ENCODE measurements at regions not wholly inside any gene's neighbourhood (a gene's known extent, or its start where the extent isn't known, plus 50 kb on each side); places are given as distances from the start of the nearest gene placed in this dataset.

GRCh38 chr1:88014131-88014530, 669.9 kb upstream of the PKN2 start:
- no peak overlapping the region for H3K4me3 ChIP-seq (ENCODE audit: low read depth, low read length)
- H3K9me3 ChIP-seq (ENCODE audit: control insufficient read depth, insufficient read depth, low read length), result no peaks in the 10 kb centered on the region
- H3K9ac ChIP-seq (ENCODE audit: low read depth, low read length), result no peak overlapping the region
- H3K36me3 ChIP-seq (ENCODE audit: control insufficient read depth, insufficient read depth, low read length), result no peaks in the 10 kb centered on the region
- no peaks in the 10 kb centered on the region for H3K4me1 ChIP-seq (ENCODE audit: control insufficient read depth, insufficient read depth, low read length)
- no peaks in the 10 kb centered on the region for H3K27me3 ChIP-seq (ENCODE audit: control insufficient read depth, insufficient read depth, low read length)

DNA sequence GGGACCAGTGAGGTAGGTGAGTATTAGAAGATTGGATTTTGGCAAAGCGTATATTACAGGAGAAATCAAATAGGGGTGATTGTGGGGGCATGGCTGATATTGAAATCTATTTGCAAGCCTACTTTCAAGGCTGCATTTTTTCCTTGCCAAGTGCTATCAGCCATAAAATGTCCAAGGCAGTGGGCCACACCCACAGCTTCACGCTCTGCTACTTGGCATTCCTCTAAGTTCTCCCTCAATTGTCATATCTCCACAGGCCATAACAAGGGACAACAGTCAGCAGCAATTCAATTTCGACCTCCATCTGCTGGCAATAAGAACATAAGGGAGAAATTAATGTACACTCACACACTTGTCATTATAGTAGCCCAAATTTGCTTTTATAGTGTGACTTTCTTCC, 667.1 kb upstream of the PKN2 start:
- no peaks in the 10 kb centered on the region for H3K27me3 ChIP-seq (ENCODE audit: control insufficient read depth, insufficient read depth, low read length)
- no peaks in the 10 kb centered on the region for H3K36me3 ChIP-seq (ENCODE audit: control insufficient read depth, insufficient read depth, low read length)
- no peak overlapping the region for H3K4me3 ChIP-seq (ENCODE audit: low read depth, low read length)
- H3K9me3 ChIP-seq (ENCODE audit: control insufficient read depth, insufficient read depth, low read length), result no peaks in the 10 kb centered on the region
- H3K4me1 ChIP-seq (ENCODE audit: control insufficient read depth, insufficient read depth, low read length), result no peaks in the 10 kb centered on the region
- H3K9ac ChIP-seq (ENCODE audit: low read depth, low read length), result no peak overlapping the region

DNA sequence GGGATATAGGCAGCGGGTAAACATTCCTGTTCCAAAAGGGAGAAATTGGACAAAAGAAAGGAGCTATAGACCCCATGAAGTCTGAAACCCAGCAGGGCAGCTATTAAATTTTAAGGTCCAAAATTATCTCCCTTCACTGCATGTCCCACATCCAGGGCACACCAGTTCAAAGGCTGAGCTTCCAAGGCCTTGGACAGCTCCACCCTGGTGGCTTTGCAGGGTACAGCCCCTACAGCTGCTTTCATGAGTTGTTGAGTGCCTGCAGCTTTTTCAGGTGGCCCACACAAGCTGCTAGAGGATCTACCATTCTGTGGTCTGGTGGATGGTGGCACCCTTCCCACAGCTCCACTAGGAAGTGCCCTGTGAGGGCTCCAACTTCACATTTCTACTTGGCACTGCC, 662.5 kb upstream of the PKN2 start:
- Histone ChIP-seq H3K4me1 (ENCODE audit: control insufficient read depth, insufficient read depth, low read length) (no peaks in the 10 kb centered on the region), H3K4me3 (ENCODE audit: low read depth, low read length) (no peak overlapping the region), H3K9me3 (ENCODE audit: control insufficient read depth, insufficient read depth, low read length) (no peaks in the 10 kb centered on the region), H3K9ac (ENCODE audit: low read depth, low read length) (no peak overlapping the region), H3K27me3 (ENCODE audit: control insufficient read depth, insufficient read depth, low read length) (no peaks in the 10 kb centered on the region), H3K36me3 (ENCODE audit: control insufficient read depth, insufficient read depth, low read length) (no peaks in the 10 kb centered on the region)

GRCh38 chr1:88022516-88022915, 661.6 kb upstream of the PKN2 start:
- no peaks in the 10 kb centered on the region for H3K36me3 ChIP-seq (ENCODE audit: control insufficient read depth, insufficient read depth, low read length)
- H3K4me1 ChIP-seq (ENCODE audit: control insufficient read depth, insufficient read depth, low read length), result no peaks in the 10 kb centered on the region
- H3K4me3 ChIP-seq (ENCODE audit: low read depth, low read length), result no peak overlapping the region
- H3K27me3 ChIP-seq (ENCODE audit: control insufficient read depth, insufficient read depth, low read length), result no peaks in the 10 kb centered on the region
- no peaks in the 10 kb centered on the region for H3K9me3 ChIP-seq (ENCODE audit: control insufficient read depth, insufficient read depth, low read length)
- no peak overlapping the region for H3K9ac ChIP-seq (ENCODE audit: low read depth, low read length)

- H3K27me3 ChIP-seq (ENCODE audit: control insufficient read depth, insufficient read depth, low read length), result no peaks in the 10 kb centered on the region
- no peaks in the 10 kb centered on the region for H3K9me3 ChIP-seq (ENCODE audit: control insufficient read depth, insufficient read depth, low read length)
- no peak overlapping the region for H3K4me3 ChIP-seq (ENCODE audit: low read depth, low read length)
- H3K36me3 ChIP-seq (ENCODE audit: control insufficient read depth, insufficient read depth, low read length), result no peaks in the 10 kb centered on the region
- H3K4me1 ChIP-seq (ENCODE audit: control insufficient read depth, insufficient read depth, low read length), result no peaks in the 10 kb centered on the region
- no peak overlapping the region for H3K9ac ChIP-seq (ENCODE audit: low read depth, low read length)
Observed at GRCh38 chr1:88029142-88029541, 654.9 kb upstream of the PKN2 start.

DNA sequence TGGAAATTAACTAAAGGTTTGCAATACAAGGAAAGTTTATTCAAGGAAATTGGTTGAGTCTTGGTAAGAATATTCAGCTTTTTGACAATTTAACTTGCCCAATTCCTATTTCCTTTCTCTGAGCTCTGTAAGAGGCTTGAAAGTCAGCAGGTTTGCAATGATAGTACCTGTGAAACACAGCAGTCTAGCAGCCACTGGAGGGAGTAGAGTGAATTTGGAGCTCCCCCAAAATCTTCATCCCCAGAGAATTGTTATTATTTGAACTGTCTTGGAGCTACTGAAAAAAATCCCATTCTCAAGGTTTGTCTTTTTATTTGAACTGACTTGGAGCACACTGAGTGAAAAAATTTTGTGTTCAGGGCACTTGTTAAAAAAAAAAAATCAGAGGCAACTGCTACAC, 654.2 kb upstream of the PKN2 start:
- no peaks in the 10 kb centered on the region for H3K27me3 ChIP-seq (ENCODE audit: control insufficient read depth, insufficient read depth, low read length)
- no peaks in the 10 kb centered on the region for H3K9me3 ChIP-seq (ENCODE audit: control insufficient read depth, insufficient read depth, low read length)
- H3K4me1 ChIP-seq (ENCODE audit: control insufficient read depth, insufficient read depth, low read length), result no peaks in the 10 kb centered on the region
- no peak overlapping the region for H3K9ac ChIP-seq (ENCODE audit: low read depth, low read length)
- no peaks in the 10 kb centered on the region for H3K36me3 ChIP-seq (ENCODE audit: control insufficient read depth, insufficient read depth, low read length)
- no peak overlapping the region for H3K4me3 ChIP-seq (ENCODE audit: low read depth, low read length)

- H3K4me1 ChIP-seq (ENCODE audit: control insufficient read depth, insufficient read depth, low read length), result no peaks in the 10 kb centered on the region
- no peak overlapping the region for H3K4me3 ChIP-seq (ENCODE audit: low read depth, low read length)
- H3K9me3 ChIP-seq (ENCODE audit: control insufficient read depth, insufficient read depth, low read length), result no peaks in the 10 kb centered on the region
- H3K27me3 ChIP-seq (ENCODE audit: control insufficient read depth, insufficient read depth, low read length), result no peaks in the 10 kb centered on the region
- H3K9ac ChIP-seq (ENCODE audit: low read depth, low read length), result no peak overlapping the region
- H3K36me3 ChIP-seq (ENCODE audit: control insufficient read depth, insufficient read depth, low read length), result no peaks in the 10 kb centered on the region
Observed at GRCh38 chr1:88035578-88035977, 648.5 kb upstream of the PKN2 start.

- H3K9ac ChIP-seq (ENCODE audit: low read depth, low read length), result no peak overlapping the region
- H3K9me3 ChIP-seq (ENCODE audit: control insufficient read depth, insufficient read depth, low read length), result no peaks in the 10 kb centered on the region
- H3K27me3 ChIP-seq (ENCODE audit: control insufficient read depth, insufficient read depth, low read length), result no peaks in the 10 kb centered on the region
- H3K36me3 ChIP-seq (ENCODE audit: control insufficient read depth, insufficient read depth, low read length), result no peaks in the 10 kb centered on the region
- no peak overlapping the region for H3K4me3 ChIP-seq (ENCODE audit: low read depth, low read length)
- no peaks in the 10 kb centered on the region for H3K4me1 ChIP-seq (ENCODE audit: control insufficient read depth, insufficient read depth, low read length)
Observed at GRCh38 chr1:88036345-88037014, 647.6 kb upstream of the PKN2 start.

GRCh38 chr1:88039240-88039639, 644.8 kb upstream of the PKN2 start:
- Histone ChIP-seq H3K36me3 (ENCODE audit: control insufficient read depth, insufficient read depth, low read length) (no peaks in the 10 kb centered on the region), H3K4me1 (ENCODE audit: control insufficient read depth, insufficient read depth, low read length) (no peaks in the 10 kb centered on the region), H3K9ac (ENCODE audit: low read depth, low read length) (no peak overlapping the region), H3K4me3 (ENCODE audit: low read depth, low read length) (no peak overlapping the region), H3K9me3 (ENCODE audit: control insufficient read depth, insufficient read depth, low read length) (no peaks in the 10 kb centered on the region), H3K27me3 (ENCODE audit: control insufficient read depth, insufficient read depth, low read length) (no peaks in the 10 kb centered on the region)

DNA sequence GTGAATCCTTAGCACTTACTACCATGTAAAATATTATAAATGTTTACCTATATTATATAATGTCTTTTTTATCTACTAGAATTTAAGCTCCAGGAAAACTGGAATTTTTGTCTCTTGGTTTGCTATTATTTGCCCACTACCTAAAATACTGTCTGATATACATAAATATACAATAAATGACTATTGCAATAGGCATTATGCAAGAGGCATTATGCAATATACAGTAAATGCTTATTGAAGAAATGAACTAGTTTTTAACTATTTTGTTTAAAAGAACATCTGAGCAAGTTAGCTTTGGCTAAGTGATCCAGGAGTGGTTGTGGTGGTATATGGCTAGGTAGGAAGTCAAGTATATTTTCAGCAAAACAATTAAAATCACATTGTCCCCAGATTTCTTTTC, 640.2 kb upstream of the PKN2 start:
- H3K9me3 ChIP-seq (ENCODE audit: control insufficient read depth, insufficient read depth, low read length), result no peaks in the 10 kb centered on the region
- H3K4me3 ChIP-seq (ENCODE audit: low read depth, low read length), result no peak overlapping the region
- H3K9ac ChIP-seq (ENCODE audit: low read depth, low read length), result no peak overlapping the region
- H3K36me3 ChIP-seq (ENCODE audit: control insufficient read depth, insufficient read depth, low read length), result no peaks in the 10 kb centered on the region
- H3K4me1 ChIP-seq (ENCODE audit: control insufficient read depth, insufficient read depth, low read length), result no peaks in the 10 kb centered on the region
- H3K27me3 ChIP-seq (ENCODE audit: control insufficient read depth, insufficient read depth, low read length), result no peaks in the 10 kb centered on the region

DNA sequence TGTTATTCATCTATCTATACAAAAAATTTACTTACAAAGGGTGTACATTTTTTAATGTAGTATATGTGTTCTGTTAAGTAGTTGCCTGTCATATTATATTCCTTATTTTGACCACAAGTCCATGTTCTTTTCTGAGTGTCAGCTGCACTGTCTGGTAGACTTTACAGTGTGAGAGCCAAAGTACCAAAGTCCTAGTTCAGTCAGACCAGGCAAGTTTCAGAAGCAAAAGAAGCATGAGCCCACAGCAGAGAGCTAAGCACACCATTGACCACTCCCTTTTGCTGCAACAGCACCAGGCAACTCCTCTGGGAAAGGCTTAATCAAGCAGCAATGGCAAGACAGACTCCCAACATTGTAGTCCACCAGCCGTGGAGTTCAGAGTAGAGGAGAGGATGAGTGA, 631.9 kb upstream of the PKN2 start:
- no peaks in the 10 kb centered on the region for H3K4me1 ChIP-seq (ENCODE audit: control insufficient read depth, insufficient read depth, low read length)
- no peaks in the 10 kb centered on the region for H3K9me3 ChIP-seq (ENCODE audit: control insufficient read depth, insufficient read depth, low read length)
- H3K36me3 ChIP-seq (ENCODE audit: control insufficient read depth, insufficient read depth, low read length), result no peaks in the 10 kb centered on the region
- no peaks in the 10 kb centered on the region for H3K27me3 ChIP-seq (ENCODE audit: control insufficient read depth, insufficient read depth, low read length)
- H3K9ac ChIP-seq (ENCODE audit: low read depth, low read length), result no peak overlapping the region
- H3K4me3 ChIP-seq (ENCODE audit: low read depth, low read length), result no peak overlapping the region

DNA sequence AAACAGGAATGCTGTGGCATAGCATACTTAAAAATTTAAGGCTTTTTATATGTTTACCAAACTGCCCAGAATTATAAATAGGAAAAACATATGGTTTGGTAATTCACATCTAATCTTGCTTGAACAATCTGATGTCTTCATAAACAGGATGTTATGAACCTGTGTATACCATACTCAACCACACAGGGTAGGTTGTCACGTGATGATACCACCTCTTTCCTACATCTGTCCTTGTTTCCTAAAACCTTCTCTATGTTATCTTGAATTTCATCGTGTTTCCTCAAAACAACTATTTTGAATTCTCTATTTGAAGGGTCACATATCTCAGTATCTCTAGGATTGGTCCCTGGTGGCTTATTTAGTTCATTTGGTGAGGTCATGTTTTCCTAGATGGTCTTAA, 631.0 kb upstream of the PKN2 start:
- no peaks in the 10 kb centered on the region for H3K9me3 ChIP-seq (ENCODE audit: control insufficient read depth, insufficient read depth, low read length)
- H3K4me1 ChIP-seq (ENCODE audit: control insufficient read depth, insufficient read depth, low read length), result no peaks in the 10 kb centered on the region
- no peak overlapping the region for H3K4me3 ChIP-seq (ENCODE audit: low read depth, low read length)
- H3K27me3 ChIP-seq (ENCODE audit: control insufficient read depth, insufficient read depth, low read length), result no peaks in the 10 kb centered on the region
- no peaks in the 10 kb centered on the region for H3K36me3 ChIP-seq (ENCODE audit: control insufficient read depth, insufficient read depth, low read length)
- H3K9ac ChIP-seq (ENCODE audit: low read depth, low read length), result no peak overlapping the region
